ENCODE measurements at regions not wholly inside any gene's neighbourhood (a gene's known extent, or its start where the extent isn't known, plus 50 kb on each side); places are given as distances from the start of the nearest gene placed in this dataset.

- no TSS peak for BruUV-seq (replicated peaks)
- DNase-seq (ENCODE audit: low spot score), result no peak
- Histone ChIP-seq H3K4me1 (ENCODE audit: insufficient read depth, low read length, poor library complexity, severe bottlenecking) (no peaks in the 10 kb centered on the region), H3K79me2 (ENCODE audit: insufficient read depth, low read depth, low read length) (no peaks in the 10 kb centered on the region), H4K20me1 (ENCODE audit: insufficient read depth, low read length) (no peaks in the 10 kb centered on the region), H3K4me2 (ENCODE audit: low read length) (no peak overlapping the region), H3K9me3 (ENCODE audit: low read length) (no peaks in the 10 kb centered on the region), H3K36me3 (ENCODE audit: insufficient read depth, low read length) (no peaks in the 10 kb centered on the region; the same call in 1 of the 2 replicates), H2AFZ (ENCODE audit: low read length) (no peak overlapping the region), H3K4me3 (ENCODE audit: low read depth, low read length, poor library complexity, severe bottlenecking) (no peak overlapping the region), H3K27ac (ENCODE audit: low read depth, low read length, poor library complexity, severe bottlenecking) (no peak overlapping the region), H3K9me2 (ENCODE audit: insufficient read depth, low read length) (no peaks in the 10 kb centered on the region)
- intact Hi-C loops (cut with micrococcal nuclease; ENCODE audit: unreplicated experiment), result no loop called here
- ChIA-PET CTCF (ENCODE audit: unreplicated experiment) (no interaction called here), POLR2A (no interaction called here)
- TF ChIP-seq CTCF (conservative IDR thresholded peaks at IDR 0.05; ENCODE audit: low read length) (no peak), EZH2phosphoT487 (IDR thresholded peaks at IDR 0.05; ENCODE audit: borderline replicate concordance, low read depth, low read length) (no peak)
Measured at GRCh38 chrX:102845020-102845419, 92.1 kb upstream of the RAB40AL start.

GRCh38 chrX:102846544-102847236 lies 90.4 kb upstream of the RAB40AL start:
- H3K4me2 ChIP-seq (ENCODE audit: low read length), result no peak overlapping the region
- no TSS peak for BruUV-seq (replicated peaks)
- H3K9me2 ChIP-seq (ENCODE audit: insufficient read depth, low read length), result no peaks in the 10 kb centered on the region
- no peaks in the 10 kb centered on the region for H3K4me1 ChIP-seq (ENCODE audit: insufficient read depth, low read length, poor library complexity, severe bottlenecking)
- H2AFZ ChIP-seq (ENCODE audit: low read length), result no peak overlapping the region
- H3K36me3 ChIP-seq (ENCODE audit: insufficient read depth, low read length), result no peaks in the 10 kb centered on the region; the same call in 1 of the 2 replicates
- no peaks in the 10 kb centered on the region for H3K9me3 ChIP-seq (ENCODE audit: low read length)
- no peak for DNase-seq (ENCODE audit: low spot score)
- intact Hi-C loops (cut with micrococcal nuclease; ENCODE audit: unreplicated experiment), result no loop called here
- ChIA-PET CTCF (ENCODE audit: unreplicated experiment) (no interaction called here), POLR2A (no interaction called here)
- no peak overlapping the region for H3K4me3 ChIP-seq (ENCODE audit: low read depth, low read length, poor library complexity, severe bottlenecking)
- TF ChIP-seq CTCF (conservative IDR thresholded peaks at IDR 0.05; ENCODE audit: low read length), result no peak
- TF ChIP-seq EZH2phosphoT487 (IDR thresholded peaks at IDR 0.05; ENCODE audit: borderline replicate concordance, low read depth, low read length), result no peak
- no peaks in the 10 kb centered on the region for H4K20me1 ChIP-seq (ENCODE audit: insufficient read depth, low read length)
- no peaks in the 10 kb centered on the region for H3K79me2 ChIP-seq (ENCODE audit: insufficient read depth, low read depth, low read length)
- H3K27ac ChIP-seq (ENCODE audit: low read depth, low read length, poor library complexity, severe bottlenecking), result no peak overlapping the region

GRCh38 chrX:102847362-102847761 lies 89.7 kb upstream of the RAB40AL start:
- no peaks in the 10 kb centered on the region for H4K20me1 ChIP-seq (ENCODE audit: insufficient read depth, low read length)
- CTCF ChIA-PET (ENCODE audit: unreplicated experiment), result no interaction called here
- DNase-seq (ENCODE audit: low spot score), result no peak
- H2AFZ ChIP-seq (ENCODE audit: low read length), result no peak overlapping the region
- no peaks in the 10 kb centered on the region for H3K9me3 ChIP-seq (ENCODE audit: low read length)
- no TSS peak for BruUV-seq (replicated peaks)
- H3K4me1 ChIP-seq (ENCODE audit: insufficient read depth, low read length, poor library complexity, severe bottlenecking), result no peaks in the 10 kb centered on the region
- no peak for TF ChIP-seq EZH2phosphoT487 (IDR thresholded peaks at IDR 0.05; ENCODE audit: borderline replicate concordance, low read depth, low read length)
- no peak for TF ChIP-seq CTCF (conservative IDR thresholded peaks at IDR 0.05; ENCODE audit: low read length)
- no peaks in the 10 kb centered on the region; the same call in 1 of the 2 replicates for H3K36me3 ChIP-seq (ENCODE audit: insufficient read depth, low read length)
- no peaks in the 10 kb centered on the region for H3K79me2 ChIP-seq (ENCODE audit: insufficient read depth, low read depth, low read length)
- no peaks in the 10 kb centered on the region for H3K9me2 ChIP-seq (ENCODE audit: insufficient read depth, low read length)
- H3K27ac ChIP-seq (ENCODE audit: low read depth, low read length, poor library complexity, severe bottlenecking), result no peak overlapping the region
- no peak overlapping the region for H3K4me2 ChIP-seq (ENCODE audit: low read length)
- H3K4me3 ChIP-seq (ENCODE audit: low read depth, low read length, poor library complexity, severe bottlenecking), result no peak overlapping the region
- intact Hi-C loops (cut with micrococcal nuclease; ENCODE audit: unreplicated experiment), result no loop called here
- POLR2A ChIA-PET, result no interaction called here
